ENCODE measurements at regions not wholly inside any gene's neighbourhood (a gene's known extent, or its start where the extent isn't known, plus 50 kb on each side); places are given as distances from the start of the nearest gene placed in this dataset.
"Not testable (repeated sequence)": the region's sequence is repeated elsewhere in the genome, so short reads cannot be mapped to it uniquely, and the experiment has no call there.

- no peak overlapping the region for H2BK12ac ChIP-seq (ENCODE audit: low read length)
Observed at GRCh38 chr3:146371902-146372301, 97.5 kb downstream of the PLSCR2 start.

GRCh38 chr3:146368882-146369523 is 100.4 kb downstream of the PLSCR2 start:
- Histone ChIP-seq H3K18ac (ENCODE audit: low read length) (no peak overlapping the region), H2AFZ (ENCODE audit: insufficient read depth, low read length, poor library complexity) (no peak overlapping the region), H3K4me1 (ENCODE audit: control insufficient read depth in 1 of 2, insufficient read depth in 2 of 2, low read length in 2 of 2) (no peaks in the 10 kb centered on the region), H3K23ac (ENCODE audit: low read length) (no peak overlapping the region), H3K27me3 (ENCODE audit: insufficient read depth, low read length) (no peaks in the 10 kb centered on the region), H3K79me1 (ENCODE audit: low read length) (no peaks in the 10 kb centered on the region), H3K4me2 (ENCODE audit: low read length) (no peak overlapping the region), H2BK5ac (ENCODE audit: low read depth, low read length, poor library complexity) (no peak overlapping the region), H2AK5ac (ENCODE audit: low read length) (no peak overlapping the region), H3K9ac (ENCODE audit: low read length) (no peak overlapping the region), H4K8ac (ENCODE audit: low read depth, low read length) (no peak overlapping the region), H3K79me2 (ENCODE audit: control insufficient read depth, insufficient read depth, low read length, poor library complexity) (no peaks in the 10 kb centered on the region), H3K9me3 (ENCODE audit: insufficient read depth, low read depth, low read length) (no peaks in the 10 kb centered on the region), H4K12ac (ENCODE audit: low read depth, low read length) (no peak overlapping the region), H2BK120ac (ENCODE audit: insufficient read depth, low read length, poor library complexity) (no peak overlapping the region), H2BK12ac (ENCODE audit: low read length) (no peak overlapping the region), H3K4me3 (ENCODE audit: low read depth, low read length) (no peak overlapping the region), H4K91ac (ENCODE audit: low read depth, low read length) (no peak overlapping the region), H3K14ac (ENCODE audit: low read length) (no peak overlapping the region), H3K4ac (ENCODE audit: low read depth, low read length) (no peak overlapping the region), H3K36me3 (ENCODE audit: control insufficient read depth in 1 of 2, insufficient read depth in 2 of 2, low read length in 2 of 2) (no peaks in the 10 kb centered on the region), H3K27ac (ENCODE audit: low read depth, low read length) (no peak overlapping the region)
- DNase-seq = no peak
- no CpG with 5 or more reads among the region's 3 CpGs for WGBS (ENCODE audit: extremely low coverage, insufficient coverage, insufficient read length)

More at GRCh38 chr3:146371902-146372301, 97.5 kb downstream of the PLSCR2 start:
- WGBS (ENCODE audit: extremely low coverage, insufficient coverage, insufficient read length) = no CpG with 5 or more reads among the region's 1 CpG
- Histone ChIP-seq H2BK5ac (ENCODE audit: low read depth, low read length, poor library complexity) (no peak overlapping the region), H2BK120ac (ENCODE audit: insufficient read depth, low read length, poor library complexity) (no peak overlapping the region), H3K4ac (ENCODE audit: low read depth, low read length) (no peak overlapping the region), H3K79me1 (ENCODE audit: low read length) (no peaks in the 10 kb centered on the region), H3K27ac (ENCODE audit: low read depth, low read length) (no peak overlapping the region), H3K9me3 (ENCODE audit: insufficient read depth, low read depth, low read length) (no peaks in the 10 kb centered on the region), H3K23ac (ENCODE audit: low read length) (no peak overlapping the region), H3K4me3 (ENCODE audit: low read depth, low read length) (no peak overlapping the region), H3K18ac (ENCODE audit: low read length) (no peak overlapping the region), H3K36me3 (ENCODE audit: control insufficient read depth in 1 of 2, insufficient read depth in 2 of 2, low read length in 2 of 2) (no peaks in the 10 kb centered on the region), H4K91ac (ENCODE audit: low read depth, low read length) (no peak overlapping the region), H3K14ac (ENCODE audit: low read length) (no peak overlapping the region), H3K9ac (ENCODE audit: low read length) (no peak overlapping the region), H3K79me2 (ENCODE audit: control insufficient read depth, insufficient read depth, low read length, poor library complexity) (no peaks in the 10 kb centered on the region), H4K12ac (ENCODE audit: low read depth, low read length) (no peak overlapping the region), H2AK5ac (ENCODE audit: low read length) (no peak overlapping the region), H4K8ac (ENCODE audit: low read depth, low read length) (no peak overlapping the region), H2AFZ (ENCODE audit: insufficient read depth, low read length, poor library complexity) (no peak overlapping the region), H3K4me1 (ENCODE audit: control insufficient read depth in 1 of 2, insufficient read depth in 2 of 2, low read length in 2 of 2) (no peaks in the 10 kb centered on the region), H3K27me3 (ENCODE audit: insufficient read depth, low read length) (no peaks in the 10 kb centered on the region), H3K4me2 (ENCODE audit: low read length) (no peak overlapping the region)
- no peak for DNase-seq

GRCh38 chr3:146359841-146360240 is 108.9 kb upstream of the PLSCR4 start:
- no peak overlapping the region for H3K23ac ChIP-seq (ENCODE audit: low read length)
- no peak overlapping the region for H2BK120ac ChIP-seq (ENCODE audit: insufficient read depth, low read length, poor library complexity)
- no peak overlapping the region for H2BK12ac ChIP-seq (ENCODE audit: low read length)
- no peaks in the 10 kb centered on the region for H3K79me2 ChIP-seq (ENCODE audit: control insufficient read depth, insufficient read depth, low read length, poor library complexity)
- no peak for DNase-seq
- H4K8ac ChIP-seq (ENCODE audit: low read depth, low read length) = no peak overlapping the region
- no peaks in the 10 kb centered on the region for H3K79me1 ChIP-seq (ENCODE audit: low read length)
- no peaks in the 10 kb centered on the region for H3K4me1 ChIP-seq (ENCODE audit: control insufficient read depth in 1 of 2, insufficient read depth in 2 of 2, low read length in 2 of 2)
- no peak overlapping the region for H3K4me3 ChIP-seq (ENCODE audit: low read depth, low read length)
- peaks cover 5% of the 10 kb centered on the region for H3K9me3 ChIP-seq (ENCODE audit: insufficient read depth, low read depth, low read length)
- no peak overlapping the region for H4K91ac ChIP-seq (ENCODE audit: low read depth, low read length)
- H2AK5ac ChIP-seq (ENCODE audit: low read length) = no peak overlapping the region
- no peak overlapping the region for H3K9ac ChIP-seq (ENCODE audit: low read length)
- H3K4me2 ChIP-seq (ENCODE audit: low read length) = no peak overlapping the region
- H4K12ac ChIP-seq (ENCODE audit: low read depth, low read length) = no peak overlapping the region
- H3K4ac ChIP-seq (ENCODE audit: low read depth, low read length) = no peak overlapping the region
- no peak overlapping the region for H2AFZ ChIP-seq (ENCODE audit: insufficient read depth, low read length, poor library complexity)
- H3K27ac ChIP-seq (ENCODE audit: low read depth, low read length) = no peak overlapping the region
- WGBS (ENCODE audit: extremely low coverage, insufficient coverage, insufficient read length) = no CpG with 5 or more reads among the region's 1 CpG
- no peaks in the 10 kb centered on the region for H3K27me3 ChIP-seq (ENCODE audit: insufficient read depth, low read length)
- no peak overlapping the region for H3K18ac ChIP-seq (ENCODE audit: low read length)
- H3K36me3 ChIP-seq (ENCODE audit: control insufficient read depth in 1 of 2, insufficient read depth in 2 of 2, low read length in 2 of 2) = peaks cover 0 to 1% of the 10 kb centered on the region in 2 experiments
- no peak overlapping the region for H2BK5ac ChIP-seq (ENCODE audit: low read depth, low read length, poor library complexity)
- H3K14ac ChIP-seq (ENCODE audit: low read length) = no peak overlapping the region

GRCh38 chr3:146354421-146354820 is 103.5 kb upstream of the PLSCR4 start:
- not testable (repeated sequence) for H4K8ac ChIP-seq (ENCODE audit: low read depth, low read length); H3K9me3 ChIP-seq (ENCODE audit: insufficient read depth, low read depth, low read length); H2BK5ac ChIP-seq (ENCODE audit: low read depth, low read length, poor library complexity); H2BK12ac ChIP-seq (ENCODE audit: low read length); H2AK5ac ChIP-seq (ENCODE audit: low read length); H3K4ac ChIP-seq (ENCODE audit: low read depth, low read length); H3K18ac ChIP-seq (ENCODE audit: low read length); DNase-seq; H3K36me3 ChIP-seq (ENCODE audit: control insufficient read depth in 1 of 2, insufficient read depth in 2 of 2, low read length in 2 of 2); H4K91ac ChIP-seq (ENCODE audit: low read depth, low read length); H2AFZ ChIP-seq (ENCODE audit: insufficient read depth, low read length, poor library complexity); H3K14ac ChIP-seq (ENCODE audit: low read length); H3K4me2 ChIP-seq (ENCODE audit: low read length); H3K27ac ChIP-seq (ENCODE audit: low read depth, low read length); H3K4me3 ChIP-seq (ENCODE audit: low read depth, low read length); H3K9ac ChIP-seq (ENCODE audit: low read length); H3K79me1 ChIP-seq (ENCODE audit: low read length); H3K27me3 ChIP-seq (ENCODE audit: insufficient read depth, low read length); H2BK120ac ChIP-seq (ENCODE audit: insufficient read depth, low read length, poor library complexity); H3K79me2 ChIP-seq (ENCODE audit: control insufficient read depth, insufficient read depth, low read length, poor library complexity); H4K12ac ChIP-seq (ENCODE audit: low read depth, low read length); H3K4me1 ChIP-seq (ENCODE audit: control insufficient read depth in 1 of 2, insufficient read depth in 2 of 2, low read length in 2 of 2); H3K23ac ChIP-seq (ENCODE audit: low read length)
- WGBS (ENCODE audit: extremely low coverage, insufficient coverage, insufficient read length) = no CpG with 5 or more reads among the region's 6 CpGs
